ENCODE measurements at regions not wholly inside any gene's neighbourhood (a gene's known extent, or its start where the extent isn't known, plus 50 kb on each side); places are given as distances from the start of the nearest gene placed in this dataset.

DNA sequence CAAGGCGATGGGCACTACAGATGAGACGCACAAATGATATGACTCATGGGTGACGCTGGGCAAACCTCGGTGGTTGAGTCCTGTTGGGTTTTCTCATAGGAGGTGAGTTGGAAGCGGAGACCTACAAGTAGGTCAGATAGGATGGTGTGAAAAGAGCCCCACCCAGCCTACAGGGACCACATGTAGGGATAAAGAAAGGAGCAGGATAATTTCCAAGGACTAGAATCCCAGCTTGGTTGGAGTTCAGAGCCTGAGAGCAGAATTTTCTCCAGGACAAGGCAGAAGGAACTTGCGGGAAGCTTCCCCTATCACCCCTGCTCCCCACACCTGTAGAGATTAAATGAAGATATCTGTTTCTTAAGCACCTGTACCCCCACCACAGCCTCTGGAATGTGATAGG, 489.7 kb upstream of the CDH4 start:
- H3K27ac ChIP-seq (ENCODE audit: low read depth in 2 of 2, low read length in 1 of 2), result no peak overlapping the region
- DNase-seq, result no peak
- no peaks in the 10 kb centered on the region for H3K27me3 ChIP-seq (ENCODE audit: insufficient read depth)
- H3K4me2 ChIP-seq, result no peak overlapping the region
- 44% methylated on average over 6 of the region's 6 CpGs for WGBS (ENCODE audit: low lambda C conversion rate)
- H3K9me2 ChIP-seq, result no peaks in the 10 kb centered on the region
- TF ChIP-seq SMC3 (IDR thresholded peaks at IDR 0.05; ENCODE audit: low read depth, low read length), result no peak
- no peak for TF ChIP-seq EZH2phosphoT487 (IDR thresholded peaks at IDR 0.05; ENCODE audit: borderline replicate concordance, low read depth)
- TF ChIP-seq CHD2 (IDR thresholded peaks at IDR 0.05; ENCODE audit: low read length, partially characterized antibody), result no peak
- TF ChIP-seq, protein P1, sequence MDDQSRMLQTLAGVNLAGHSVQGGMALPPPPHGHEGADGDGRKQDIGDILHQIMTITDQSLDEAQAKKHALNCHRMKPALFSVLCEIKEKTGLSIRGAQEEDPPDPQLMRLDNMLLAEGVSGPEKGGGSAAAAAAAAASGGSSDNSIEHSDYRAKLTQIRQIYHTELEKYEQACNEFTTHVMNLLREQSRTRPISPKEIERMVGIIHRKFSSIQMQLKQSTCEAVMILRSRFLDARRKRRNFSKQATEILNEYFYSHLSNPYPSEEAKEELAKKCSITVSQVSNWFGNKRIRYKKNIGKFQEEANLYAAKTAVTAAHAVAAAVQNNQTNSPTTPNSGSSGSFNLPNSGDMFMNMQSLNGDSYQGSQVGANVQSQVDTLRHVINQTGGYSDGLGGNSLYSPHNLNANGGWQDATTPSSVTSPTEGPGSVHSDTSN (IDR thresholded peaks at IDR 0.05), result no peak
- TF ChIP-seq, protein P2, sequence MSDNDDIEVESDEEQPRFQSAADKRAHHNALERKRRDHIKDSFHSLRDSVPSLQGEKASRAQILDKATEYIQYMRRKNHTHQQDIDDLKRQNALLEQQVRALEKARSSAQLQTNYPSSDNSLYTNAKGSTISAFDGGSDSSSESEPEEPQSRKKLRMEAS (IDR thresholded peaks at IDR 0.05; ENCODE audit: low read depth), result no peak
- TF ChIP-seq, protein P3, sequence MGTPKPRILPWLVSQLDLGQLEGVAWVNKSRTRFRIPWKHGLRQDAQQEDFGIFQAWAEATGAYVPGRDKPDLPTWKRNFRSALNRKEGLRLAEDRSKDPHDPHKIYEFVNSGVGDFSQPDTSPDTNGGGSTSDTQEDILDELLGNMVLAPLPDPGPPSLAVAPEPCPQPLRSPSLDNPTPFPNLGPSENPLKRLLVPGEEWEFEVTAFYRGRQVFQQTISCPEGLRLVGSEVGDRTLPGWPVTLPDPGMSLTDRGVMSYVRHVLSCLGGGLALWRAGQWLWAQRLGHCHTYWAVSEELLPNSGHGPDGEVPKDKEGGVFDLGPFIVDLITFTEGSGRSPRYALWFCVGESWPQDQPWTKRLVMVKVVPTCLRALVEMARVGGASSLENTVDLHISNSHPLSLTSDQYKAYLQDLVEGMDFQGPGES (IDR thresholded peaks at IDR 0.05; ENCODE audit: low read depth, low read length), result no peak
- no peak for TF ChIP-seq RAD21 (IDR thresholded peaks at IDR 0.05; ENCODE audit: low read length)
- TF ChIP-seq RCOR1 (IDR thresholded peaks at IDR 0.05; ENCODE audit: low read length), result no peak
- TF ChIP-seq MXI1 (IDR thresholded peaks at IDR 0.05; ENCODE audit: low read depth, low read length), result no peak
- no peak for TF ChIP-seq TCF12 (IDR thresholded peaks at IDR 0.05)
- TF ChIP-seq, protein P4, sequence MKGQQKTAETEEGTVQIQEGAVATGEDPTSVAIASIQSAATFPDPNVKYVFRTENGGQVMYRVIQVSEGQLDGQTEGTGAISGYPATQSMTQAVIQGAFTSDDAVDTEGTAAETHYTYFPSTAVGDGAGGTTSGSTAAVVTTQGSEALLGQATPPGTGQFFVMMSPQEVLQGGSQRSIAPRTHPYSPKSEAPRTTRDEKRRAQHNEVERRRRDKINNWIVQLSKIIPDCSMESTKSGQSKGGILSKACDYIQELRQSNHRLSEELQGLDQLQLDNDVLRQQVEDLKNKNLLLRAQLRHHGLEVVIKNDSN (IDR thresholded peaks at IDR 0.05; ENCODE audit: borderline replicate concordance, low read depth), result no peak
- TF ChIP-seq SIN3A (IDR thresholded peaks at IDR 0.05; ENCODE audit: borderline replicate concordance, low read depth, low read length), result no peak
- TF ChIP-seq, protein P5, sequence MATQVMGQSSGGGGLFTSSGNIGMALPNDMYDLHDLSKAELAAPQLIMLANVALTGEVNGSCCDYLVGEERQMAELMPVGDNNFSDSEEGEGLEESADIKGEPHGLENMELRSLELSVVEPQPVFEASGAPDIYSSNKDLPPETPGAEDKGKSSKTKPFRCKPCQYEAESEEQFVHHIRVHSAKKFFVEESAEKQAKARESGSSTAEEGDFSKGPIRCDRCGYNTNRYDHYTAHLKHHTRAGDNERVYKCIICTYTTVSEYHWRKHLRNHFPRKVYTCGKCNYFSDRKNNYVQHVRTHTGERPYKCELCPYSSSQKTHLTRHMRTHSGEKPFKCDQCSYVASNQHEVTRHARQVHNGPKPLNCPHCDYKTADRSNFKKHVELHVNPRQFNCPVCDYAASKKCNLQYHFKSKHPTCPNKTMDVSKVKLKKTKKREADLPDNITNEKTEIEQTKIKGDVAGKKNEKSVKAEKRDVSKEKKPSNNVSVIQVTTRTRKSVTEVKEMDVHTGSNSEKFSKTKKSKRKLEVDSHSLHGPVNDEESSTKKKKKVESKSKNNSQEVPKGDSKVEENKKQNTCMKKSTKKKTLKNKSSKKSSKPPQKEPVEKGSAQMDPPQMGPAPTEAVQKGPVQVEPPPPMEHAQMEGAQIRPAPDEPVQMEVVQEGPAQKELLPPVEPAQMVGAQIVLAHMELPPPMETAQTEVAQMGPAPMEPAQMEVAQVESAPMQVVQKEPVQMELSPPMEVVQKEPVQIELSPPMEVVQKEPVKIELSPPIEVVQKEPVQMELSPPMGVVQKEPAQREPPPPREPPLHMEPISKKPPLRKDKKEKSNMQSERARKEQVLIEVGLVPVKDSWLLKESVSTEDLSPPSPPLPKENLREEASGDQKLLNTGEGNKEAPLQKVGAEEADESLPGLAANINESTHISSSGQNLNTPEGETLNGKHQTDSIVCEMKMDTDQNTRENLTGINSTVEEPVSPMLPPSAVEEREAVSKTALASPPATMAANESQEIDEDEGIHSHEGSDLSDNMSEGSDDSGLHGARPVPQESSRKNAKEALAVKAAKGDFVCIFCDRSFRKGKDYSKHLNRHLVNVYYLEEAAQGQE (IDR thresholded peaks at IDR 0.05; ENCODE audit: low read depth, low read length), result no peak
- H2AFZ ChIP-seq (ENCODE audit: low read depth), result no peak overlapping the region
- no peaks in the 10 kb centered on the region for H3K36me3 ChIP-seq (replicated peaks in 1 of 2; ENCODE audit: control insufficient read depth in 1 of 2, insufficient read depth in 2 of 2, low read length in 1 of 2)
- no peaks in the 10 kb centered on the region for H3K79me2 ChIP-seq (ENCODE audit: insufficient read depth)
- H3K9me3 ChIP-seq, result 0 out of 2 replicates have a peak, but pooled peaks cover 2% of the 10 kb centered on the region
- no peak overlapping the region for H3K9ac ChIP-seq
- H3K4me1 ChIP-seq (ENCODE audit: control insufficient read depth in 1 of 2, insufficient read depth in 2 of 2, low read depth in 1 of 2, low read length in 1 of 2), result no peaks in the 10 kb centered on the region
- ChIA-PET POLR2A (no interaction called here), CTCF (no interaction called here)
- no peaks in the 10 kb centered on the region for H3F3A ChIP-seq (replicated peaks; ENCODE audit: insufficient read depth)
- no peak overlapping the region for H3K4me3 ChIP-seq (ENCODE audit: low read depth in 2 of 2, low read length in 1 of 2)
- H4K20me1 ChIP-seq (ENCODE audit: insufficient read depth), result no peaks in the 10 kb centered on the region

Data from SK-N-SH (cell line).